Astrocyte of the spinal cord (primary cell): ENCODE measurements at regions not wholly inside any gene's neighbourhood (a gene's known extent, or its start where the extent isn't known, plus 50 kb on each side); places are given as distances from the start of the nearest gene placed in this dataset.

Experiments used
- DNase-seq: peaks from one replicate; pipeline ENCODE4 v3.0.0; 2011; ENCODE audit warnings: low read depth, low spot score
- H3K4me3 ChIP-seq: 2 replicates; pipeline ENCODE4 v1.5.1; 2011; ENCODE audit warnings: low read depth, mild to moderate bottlenecking, low read length, moderate library complexity
- CTCF ChIP-seq: IDR thresholded peaks from 2 replicates; pipeline ENCODE4 v1.5.1; 2012; ENCODE audit warnings: low read depth, mild to moderate bottlenecking, low read length, inconsistent platforms
- in situ Hi-C: cut with HindIII; loops from 2 replicates; pipeline ENCODE4 v1.10.0; 2017; ENCODE audit warnings: low sequenced_read_pairs

DNA sequence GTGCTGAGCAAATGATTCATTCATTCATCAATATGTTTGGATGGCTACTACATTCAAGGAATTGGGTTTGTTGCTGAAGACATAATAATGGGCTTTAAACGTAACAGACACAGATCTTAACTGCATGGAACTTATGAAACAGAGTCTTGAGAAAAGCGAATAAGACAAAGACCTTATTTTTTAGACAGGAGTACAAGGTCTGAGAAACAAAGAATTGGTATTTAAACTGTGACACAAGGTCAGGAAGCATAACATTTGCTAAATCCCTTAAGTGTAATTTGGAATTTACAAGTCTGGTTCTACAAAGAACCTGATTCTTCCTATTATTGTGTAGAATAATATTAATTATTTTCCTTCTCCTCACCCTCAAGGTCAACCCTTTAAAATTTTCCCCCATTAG, 565.4 kb upstream of the RGS18 start:
- no peak for DNase-seq
- no peak for TF ChIP-seq CTCF
- no peak overlapping the region for H3K4me3 ChIP-seq
- in situ Hi-C loops = no loop called here

- DNase-seq = no peak
- TF ChIP-seq CTCF = no peak
- H3K4me3 ChIP-seq = no peak overlapping the region
- in situ Hi-C loops = no loop called here
Observed at GRCh38 chr1:191595170-191595569, 563.1 kb upstream of the RGS18 start.

DNA sequence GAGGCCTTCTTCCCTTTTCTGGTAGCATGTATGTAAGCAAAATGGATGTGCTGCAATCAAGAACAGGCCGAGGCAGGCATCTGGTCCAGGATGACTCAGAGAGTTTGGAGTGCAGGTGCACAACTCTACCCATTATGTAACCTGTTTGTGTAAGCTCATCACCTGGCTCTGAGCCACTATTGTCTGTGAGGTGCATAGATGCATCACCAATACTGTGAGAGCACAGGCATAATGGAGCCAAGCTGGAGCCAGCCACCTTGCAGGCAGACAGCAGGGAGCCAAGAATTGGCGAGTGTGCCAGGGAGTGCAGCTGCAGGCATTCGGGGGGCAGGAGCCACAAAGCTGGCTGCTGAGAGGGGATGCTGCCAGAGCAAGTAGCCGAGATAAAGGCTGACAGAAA, 549.9 kb upstream of the RGS18 start:
- no peak for DNase-seq

DNA sequence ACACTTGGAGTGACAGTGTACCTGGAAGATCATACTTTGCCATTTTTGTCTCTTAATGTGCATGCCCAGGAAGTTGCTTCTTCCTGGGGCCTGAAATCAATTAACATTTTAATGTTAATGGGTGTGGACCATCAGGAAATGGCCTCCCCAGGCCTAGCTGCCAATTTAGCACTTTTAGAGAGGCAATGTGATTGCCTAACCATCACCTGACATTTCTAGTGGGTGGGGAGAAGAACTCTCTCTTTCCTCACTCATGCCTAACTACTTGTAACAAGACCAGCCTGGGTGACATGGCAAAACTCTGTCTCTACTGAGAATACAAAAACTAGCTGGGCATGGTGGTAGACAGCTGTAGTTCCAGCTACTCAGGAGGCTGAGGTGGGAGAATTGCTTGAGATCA, 549.0 kb upstream of the RGS18 start:
- no peak overlapping the region for H3K4me3 ChIP-seq
- DNase-seq = no peak
- in situ Hi-C loops = no loop called here
- TF ChIP-seq CTCF = no peak

More for the DNA sequence above, 549.9 kb upstream of the RGS18 start:
- H3K4me3 ChIP-seq = no peak overlapping the region
- TF ChIP-seq CTCF = no peak
- in situ Hi-C loops = no loop called here

- in situ Hi-C loops = no loop called here
Observed at GRCh38 chr1:191615101-191615821, 543.0 kb upstream of the RGS18 start.

DNA sequence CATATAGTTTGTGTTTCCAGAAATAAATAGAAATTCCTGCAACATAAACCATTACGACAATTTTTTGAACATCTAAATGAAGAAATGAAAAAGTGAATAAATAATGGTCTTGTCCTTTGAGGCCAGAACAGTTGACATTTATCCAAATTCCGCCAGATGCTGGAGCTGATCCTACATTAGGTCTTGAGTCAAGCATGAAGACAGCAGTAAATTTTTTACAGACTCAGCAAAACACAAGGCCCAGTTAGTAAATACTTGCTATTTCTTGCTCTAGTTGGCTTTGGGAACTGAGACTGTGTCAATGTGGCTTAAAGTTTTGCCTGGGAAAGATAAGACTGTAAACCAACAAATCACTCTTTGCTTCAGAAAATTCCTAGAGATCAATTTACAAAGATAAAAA, 540.1 kb upstream of the RGS18 start:
- TF ChIP-seq CTCF = no peak
- in situ Hi-C loops = no loop called here
- DNase-seq = no peak
- no peak overlapping the region for H3K4me3 ChIP-seq

More at GRCh38 chr1:191615101-191615821, 543.0 kb upstream of the RGS18 start:
- DNase-seq = no peak
- no peak overlapping the region for H3K4me3 ChIP-seq
- TF ChIP-seq CTCF = no peak
